ELF-1 (cell line): ENCODE measurements at regions not wholly inside any gene's neighbourhood (a gene's known extent, or its start where the extent isn't known, plus 50 kb on each side); places are given as distances from the start of the nearest gene placed in this dataset.
"Not testable (repeated sequence)": the region's sequence is repeated elsewhere in the genome, so short reads cannot be mapped to it uniquely, and the experiment has no call there.

ENCODE experiments used
- DNase-seq: peaks from one replicate; pipeline ENCODE4 v3.0.0-alpha.2; 2016; ENCODE audit warnings: low read depth, low spot score

GRCh38 chr1:157460381-157460780 lies 91.9 kb downstream of the FCRL5 start:
- DNase-seq = no peak

GRCh38 chr1:157457279-157457678 lies 95.0 kb downstream of the FCRL5 start:
- DNase-seq = no peak

- DNase-seq = no peak
These were observed 97.0 kb downstream of the FCRL5 start for GRCh38 chr1:157455318-157455717.

- DNase-seq = no peak
These were observed 102.2 kb downstream of the FCRL5 start for GRCh38 chr1:157450106-157450505.

- no peak for DNase-seq
These were observed 103.7 kb downstream of the FCRL5 start for GRCh38 chr1:157448636-157449035.

- DNase-seq = not testable (repeated sequence)
These were observed 106.0 kb downstream of the FCRL5 start for GRCh38 chr1:157446356-157446755.

GRCh38 chr1:157445616-157446140 lies 106.6 kb downstream of the FCRL5 start:
- DNase-seq = peak; percentile 40

GRCh38 chr1:157442065-157442464 lies 110.2 kb downstream of the FCRL5 start:
- peak; percentile 31 for DNase-seq

GRCh38 chr1:157439302-157439954 lies 112.9 kb downstream of the FCRL5 start:
- no peak for DNase-seq

GRCh38 chr1:157438613-157439012 lies 113.7 kb downstream of the FCRL5 start:
- no peak for DNase-seq

GRCh38 chr1:157438146-157438545 lies 114.2 kb downstream of the FCRL5 start:
- DNase-seq = no peak

GRCh38 chr1:157437296-157437695 lies 115.0 kb downstream of the FCRL5 start:
- no peak for DNase-seq

- DNase-seq = no peak
These were observed 120.6 kb downstream of the FCRL5 start for GRCh38 chr1:157431751-157432150.

GRCh38 chr1:157429601-157430240 lies 122.6 kb downstream of the FCRL5 start:
- DNase-seq = peak; percentile 37

- DNase-seq = not testable (repeated sequence)
These were observed 128.6 kb downstream of the FCRL5 start for GRCh38 chr1:157423764-157424163.

- no peak for DNase-seq
These were observed 132.3 kb downstream of the FCRL5 start for GRCh38 chr1:157419845-157420542.

- DNase-seq = no peak
These were observed 133.7 kb downstream of the FCRL5 start for GRCh38 chr1:157418659-157419058.

- no peak for DNase-seq
These were observed 134.1 kb downstream of the FCRL5 start for GRCh38 chr1:157418231-157418630.

GRCh38 chr1:157415661-157416060 lies 136.7 kb downstream of the FCRL5 start:
- DNase-seq = no peak

- DNase-seq = no peak
These were observed 140.0 kb downstream of the FCRL5 start for GRCh38 chr1:157412308-157412707.

- DNase-seq = no peak
These were observed 140.5 kb downstream of the FCRL5 start for GRCh38 chr1:157411769-157412168.

- DNase-seq = no peak
These were observed 141.3 kb downstream of the FCRL5 start for GRCh38 chr1:157411064-157411463.

GRCh38 chr1:157410457-157410856 lies 141.9 kb downstream of the FCRL5 start:
- no peak for DNase-seq
